ENCODE measurements at regions not wholly inside any gene's neighbourhood (a gene's known extent, or its start where the extent isn't known, plus 50 kb on each side); places are given as distances from the start of the nearest gene placed in this dataset.

GRCh38 chr14:66074537-66074936, 411.6 kb upstream of the CCDC196 start:
- H3K4me1 ChIP-seq (ENCODE audit: insufficient read depth, low read length) = no peaks in the 10 kb centered on the region
- H3K4me3 ChIP-seq (ENCODE audit: insufficient read depth, low read length) = no peak overlapping the region
- H3K4me2 ChIP-seq (ENCODE audit: insufficient read depth, low read length) = no peak overlapping the region
- no peak overlapping the region for H3K27ac ChIP-seq (ENCODE audit: low read depth, low read length)
- peaks cover 2% of the 10 kb centered on the region for H3K27me3 ChIP-seq (ENCODE audit: insufficient read depth, low read length)
- TF ChIP-seq, protein P1, sequence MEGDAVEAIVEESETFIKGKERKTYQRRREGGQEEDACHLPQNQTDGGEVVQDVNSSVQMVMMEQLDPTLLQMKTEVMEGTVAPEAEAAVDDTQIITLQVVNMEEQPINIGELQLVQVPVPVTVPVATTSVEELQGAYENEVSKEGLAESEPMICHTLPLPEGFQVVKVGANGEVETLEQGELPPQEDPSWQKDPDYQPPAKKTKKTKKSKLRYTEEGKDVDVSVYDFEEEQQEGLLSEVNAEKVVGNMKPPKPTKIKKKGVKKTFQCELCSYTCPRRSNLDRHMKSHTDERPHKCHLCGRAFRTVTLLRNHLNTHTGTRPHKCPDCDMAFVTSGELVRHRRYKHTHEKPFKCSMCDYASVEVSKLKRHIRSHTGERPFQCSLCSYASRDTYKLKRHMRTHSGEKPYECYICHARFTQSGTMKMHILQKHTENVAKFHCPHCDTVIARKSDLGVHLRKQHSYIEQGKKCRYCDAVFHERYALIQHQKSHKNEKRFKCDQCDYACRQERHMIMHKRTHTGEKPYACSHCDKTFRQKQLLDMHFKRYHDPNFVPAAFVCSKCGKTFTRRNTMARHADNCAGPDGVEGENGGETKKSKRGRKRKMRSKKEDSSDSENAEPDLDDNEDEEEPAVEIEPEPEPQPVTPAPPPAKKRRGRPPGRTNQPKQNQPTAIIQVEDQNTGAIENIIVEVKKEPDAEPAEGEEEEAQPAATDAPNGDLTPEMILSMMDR (IDR thresholded peaks at IDR 0.05; ENCODE audit: extremely low read depth, low read depth, low read length) = no peak
- no peak overlapping the region for H2AFZ ChIP-seq (ENCODE audit: low read length)
- no peaks in the 10 kb centered on the region for H4K20me1 ChIP-seq (ENCODE audit: insufficient read depth, low read length)
- no peak for DNase-seq (ENCODE audit: insufficient read length, low spot score, missing footprints)
- no peaks in the 10 kb centered on the region for H3K9me3 ChIP-seq (ENCODE audit: low read depth, low read length)
- H3K36me3 ChIP-seq (ENCODE audit: insufficient read depth, low read length) = no peaks in the 10 kb centered on the region
- H3K79me2 ChIP-seq (ENCODE audit: insufficient read depth, low read length) = no peaks in the 10 kb centered on the region

- Histone ChIP-seq H3K36me3 (ENCODE audit: insufficient read depth, low read length) (no peaks in the 10 kb centered on the region), H3K27me3 (ENCODE audit: insufficient read depth, low read length) (no peaks in the 10 kb centered on the region), H3K4me2 (ENCODE audit: insufficient read depth, low read length) (no peak overlapping the region), H4K20me1 (ENCODE audit: insufficient read depth, low read length) (no peaks in the 10 kb centered on the region), H3K27ac (ENCODE audit: low read depth, low read length) (no peak overlapping the region), H3K9me3 (ENCODE audit: low read depth, low read length) (no peaks in the 10 kb centered on the region), H3K4me1 (ENCODE audit: insufficient read depth, low read length) (no peaks in the 10 kb centered on the region), H2AFZ (ENCODE audit: low read length) (no peak overlapping the region), H3K79me2 (ENCODE audit: insufficient read depth, low read length) (no peaks in the 10 kb centered on the region), H3K4me3 (ENCODE audit: insufficient read depth, low read length) (no peak overlapping the region)
- TF ChIP-seq, protein P1 (IDR thresholded peaks at IDR 0.05; ENCODE audit: extremely low read depth, low read depth, low read length) = no peak
- DNase-seq (ENCODE audit: insufficient read length, low spot score, missing footprints) = no peak
Observed at GRCh38 chr14:66076176-66076575, 410.0 kb upstream of the CCDC196 start.

DNA sequence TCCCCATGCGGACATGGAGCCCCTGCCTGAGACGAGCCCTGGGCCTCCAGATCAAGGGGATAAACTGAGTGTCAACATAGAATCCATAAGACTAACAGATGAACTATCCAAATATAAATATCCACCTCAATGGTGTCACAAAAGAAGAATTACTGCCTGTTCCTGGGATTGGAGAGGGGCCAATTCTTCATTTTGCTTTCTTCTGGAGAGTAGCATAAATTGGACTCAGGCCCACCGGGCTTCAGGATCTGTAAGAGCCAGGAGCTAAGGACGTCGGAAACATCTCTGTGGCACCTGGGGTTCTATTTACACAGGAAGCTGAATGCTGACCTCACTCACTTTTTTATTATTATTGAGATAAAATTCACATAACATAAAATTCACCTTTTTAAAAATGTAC, 408.2 kb upstream of the CCDC196 start:
- Histone ChIP-seq H3K9me3 (ENCODE audit: low read depth, low read length) (no peaks in the 10 kb centered on the region), H3K27me3 (ENCODE audit: insufficient read depth, low read length) (no peaks in the 10 kb centered on the region), H3K36me3 (ENCODE audit: insufficient read depth, low read length) (no peaks in the 10 kb centered on the region), H3K4me1 (ENCODE audit: insufficient read depth, low read length) (no peaks in the 10 kb centered on the region), H4K20me1 (ENCODE audit: insufficient read depth, low read length) (no peaks in the 10 kb centered on the region), H3K79me2 (ENCODE audit: insufficient read depth, low read length) (no peaks in the 10 kb centered on the region), H2AFZ (ENCODE audit: low read length) (no peak overlapping the region), H3K27ac (ENCODE audit: low read depth, low read length) (no peak overlapping the region), H3K4me3 (ENCODE audit: insufficient read depth, low read length) (no peak overlapping the region), H3K4me2 (ENCODE audit: insufficient read depth, low read length) (no peak overlapping the region)
- TF ChIP-seq, protein P1 (IDR thresholded peaks at IDR 0.05; ENCODE audit: extremely low read depth, low read depth, low read length) = no peak
- DNase-seq (ENCODE audit: insufficient read length, low spot score, missing footprints) = no peak

GRCh38 chr14:66081594-66082376, 404.4 kb upstream of the CCDC196 start:
- no peak overlapping the region for H2AFZ ChIP-seq (ENCODE audit: low read length)
- H3K36me3 ChIP-seq (ENCODE audit: insufficient read depth, low read length) = no peaks in the 10 kb centered on the region
- TF ChIP-seq, protein P1 (IDR thresholded peaks at IDR 0.05; ENCODE audit: extremely low read depth, low read depth, low read length) = no peak
- H3K27ac ChIP-seq (ENCODE audit: low read depth, low read length) = no peak overlapping the region
- no peak for DNase-seq (ENCODE audit: insufficient read length, low spot score, missing footprints)
- no peak overlapping the region for H3K4me3 ChIP-seq (ENCODE audit: insufficient read depth, low read length)
- H3K27me3 ChIP-seq (ENCODE audit: insufficient read depth, low read length) = peaks cover 2% of the 10 kb centered on the region
- no peaks in the 10 kb centered on the region for H3K4me1 ChIP-seq (ENCODE audit: insufficient read depth, low read length)
- H3K9me3 ChIP-seq (ENCODE audit: low read depth, low read length) = no peaks in the 10 kb centered on the region
- H3K79me2 ChIP-seq (ENCODE audit: insufficient read depth, low read length) = no peaks in the 10 kb centered on the region
- no peaks in the 10 kb centered on the region for H4K20me1 ChIP-seq (ENCODE audit: insufficient read depth, low read length)
- H3K4me2 ChIP-seq (ENCODE audit: insufficient read depth, low read length) = no peak overlapping the region

All from osteoblast (primary cell).